Caco-2 (cell line): ENCODE measurements at regions not wholly inside any gene's neighbourhood (a gene's known extent, or its start where the extent isn't known, plus 50 kb on each side); places are given as distances from the start of the nearest gene placed in this dataset.

Experiments used
- BruUV-seq: library from RNA; stranded (reverse); fragments of 400-500 nt; replicated peaks from 2 replicates; lab custom pipeline; 2021; lab: Mats Ljungman, UMichigan
- CTCF ChIA-PET: fragments of 300-600 bp; sonication (Branson Sonifier 250); formaldehyde crosslinking; loops from one replicate; lab custom pipeline; 2022; ENCODE audit warnings: antibody characterized with exemption; lab: Charles Lee
- POLR2A ChIA-PET: fragments of 300-600 bp; sonication (Branson Sonifier 250); formaldehyde crosslinking; loops from one replicate; lab custom pipeline; 2022; ENCODE audit warnings: antibody characterized with exemption; lab: Charles Lee
- DNase-seq, 2 experiments: peaks; one replicate each; pipeline versions ENCODE4 v3.0.0 to v3.0.0-alpha.2; 2020 to 2022
- H3K27me3 ChIP-seq: replicated peaks from 2 replicates; pipeline ENCODE4 v1.6.0; 2011; ENCODE audit warnings: low read length; ENCODE audit not compliant: control insufficient read depth, insufficient read depth
- H3K36me3 ChIP-seq: 2 replicates; pipeline ENCODE4 v1.5.1; 2011; ENCODE audit warnings: low read length; ENCODE audit not compliant: control insufficient read depth, insufficient read depth
- H3K4me1 ChIP-seq: fragments of 250-450 bp; sonication (Bioruptor Pico); 2 replicates; pipeline ENCODE4 v1.5.1; 2020; ENCODE audit warnings: mild to moderate bottlenecking
- H3K4me3 ChIP-seq: 2 replicates; pipeline ENCODE4 v1.5.1; 2011; ENCODE audit warnings: low read depth, mild to moderate bottlenecking, control low read depth, low read length
- H3K9me3 ChIP-seq: fragments of 250-450 bp; sonication (Bioruptor Pico); 2 replicates; pipeline ENCODE4 v1.5.1; 2020; ENCODE audit warnings: mild to moderate bottlenecking, moderate library complexity
- H3K27ac Mint-ChIP-seq: one replicate; pipeline ENCODE4 v1.8.0; 2022; ENCODE audit warnings: mixed read lengths; ENCODE audit not compliant: unreplicated experiment
- H3K27me3 Mint-ChIP-seq: one replicate; pipeline ENCODE4 v1.8.0; 2022; ENCODE audit warnings: mixed read lengths; ENCODE audit not compliant: insufficient read depth, unreplicated experiment
- H3K36me3 Mint-ChIP-seq: one replicate; pipeline ENCODE4 v1.8.0; 2022; ENCODE audit warnings: mild to moderate bottlenecking, mixed read lengths; ENCODE audit not compliant: insufficient read depth, unreplicated experiment
- H3K4me1 Mint-ChIP-seq: one replicate; pipeline ENCODE4 v1.8.0; 2022; ENCODE audit warnings: low read depth, mixed read lengths; ENCODE audit not compliant: unreplicated experiment
- H3K4me3 Mint-ChIP-seq: one replicate; pipeline ENCODE4 v1.8.0; 2022; ENCODE audit warnings: mild to moderate bottlenecking, moderate library complexity, mixed read lengths; ENCODE audit not compliant: unreplicated experiment
- H3K9me3 Mint-ChIP-seq: one replicate; pipeline ENCODE4 v1.8.0; 2022; ENCODE audit warnings: mixed read lengths; ENCODE audit not compliant: unreplicated experiment
- intact Hi-C: fragments of 100-400 bp; cut with micrococcal nuclease; formaldehyde crosslinking; loops from one replicate; pipeline ENCODE4 v1.10.0; 2022; ENCODE audit not compliant: unreplicated experiment
- TF ChIP-seq, protein P1 (sequence below), 2 experiments: fragments of 200-600 bp in 1 of 2; IDR thresholded peaks; 1 replicate in 1 of 2; 2 replicates in 1 of 2; pipeline versions ENCODE4 v1.5.1 to v1.8.0; 2011 to 2022; ENCODE audit warnings: antibody characterized with exemption in 1 of 2, control low read depth in 1 of 2, inconsistent platforms in 1 of 2, low read depth in 1 of 2, low read length in 1 of 2, mild to moderate bottlenecking in 1 of 2, moderate library complexity in 1 of 2; ENCODE audit not compliant: insufficient read depth in 1 of 2, severe bottlenecking in 1 of 2, unreplicated experiment in 1 of 2

DNA sequence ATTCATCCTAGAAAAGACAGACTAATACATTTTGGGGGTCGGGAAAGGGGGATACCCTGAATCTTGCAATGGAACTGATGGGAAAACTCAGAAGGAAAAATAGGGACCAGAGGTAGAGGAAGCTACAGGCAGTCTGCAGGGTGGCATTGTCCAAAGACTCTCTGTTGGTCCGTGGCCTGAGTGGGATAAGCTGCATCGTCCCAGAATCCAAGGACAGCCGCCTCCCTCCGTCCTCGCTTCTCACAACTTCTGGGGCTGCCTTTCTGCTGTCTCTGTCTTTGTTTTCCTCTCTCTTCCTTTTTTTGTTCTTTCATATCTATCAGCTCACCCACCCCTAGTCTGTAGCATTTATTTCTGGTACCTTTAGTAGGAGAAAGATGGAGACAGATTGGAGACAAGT lies 1052.6 kb upstream of the RBFOX1 start:
- no peaks in the 10 kb centered on the region for H3K27me3 ChIP-seq
- intact Hi-C loops, result no loop called here

DNA sequence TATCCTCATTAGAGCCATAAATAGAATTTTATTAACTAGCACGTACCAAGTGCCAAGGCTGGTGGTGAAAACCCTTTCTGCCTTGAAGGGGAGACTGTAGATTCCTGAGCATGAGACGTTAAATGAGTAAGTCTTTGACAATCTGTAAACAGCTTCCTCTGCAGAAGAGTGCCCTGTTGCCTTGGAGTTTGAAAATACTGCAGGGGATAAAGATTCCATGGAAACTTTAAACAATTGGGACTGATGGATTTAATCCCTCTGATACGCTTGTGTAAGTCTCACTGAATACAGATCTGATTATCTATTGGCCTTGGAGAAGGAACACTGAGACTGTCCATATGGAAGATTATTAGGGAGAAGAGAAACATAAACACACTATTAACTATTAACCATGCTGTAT lies 1053.4 kb upstream of the RBFOX1 start:
- TF ChIP-seq, protein P1, sequence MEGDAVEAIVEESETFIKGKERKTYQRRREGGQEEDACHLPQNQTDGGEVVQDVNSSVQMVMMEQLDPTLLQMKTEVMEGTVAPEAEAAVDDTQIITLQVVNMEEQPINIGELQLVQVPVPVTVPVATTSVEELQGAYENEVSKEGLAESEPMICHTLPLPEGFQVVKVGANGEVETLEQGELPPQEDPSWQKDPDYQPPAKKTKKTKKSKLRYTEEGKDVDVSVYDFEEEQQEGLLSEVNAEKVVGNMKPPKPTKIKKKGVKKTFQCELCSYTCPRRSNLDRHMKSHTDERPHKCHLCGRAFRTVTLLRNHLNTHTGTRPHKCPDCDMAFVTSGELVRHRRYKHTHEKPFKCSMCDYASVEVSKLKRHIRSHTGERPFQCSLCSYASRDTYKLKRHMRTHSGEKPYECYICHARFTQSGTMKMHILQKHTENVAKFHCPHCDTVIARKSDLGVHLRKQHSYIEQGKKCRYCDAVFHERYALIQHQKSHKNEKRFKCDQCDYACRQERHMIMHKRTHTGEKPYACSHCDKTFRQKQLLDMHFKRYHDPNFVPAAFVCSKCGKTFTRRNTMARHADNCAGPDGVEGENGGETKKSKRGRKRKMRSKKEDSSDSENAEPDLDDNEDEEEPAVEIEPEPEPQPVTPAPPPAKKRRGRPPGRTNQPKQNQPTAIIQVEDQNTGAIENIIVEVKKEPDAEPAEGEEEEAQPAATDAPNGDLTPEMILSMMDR (IDR thresholded peaks at IDR 0.05; ENCODE audit: insufficient read depth in 1 of 2, low read depth in 1 of 2, low read length in 1 of 2, severe bottlenecking in 1 of 2, unreplicated experiment in 1 of 2), result no peak
- no peaks in the 10 kb centered on the region for H3K36me3 ChIP-seq
- no peak overlapping the region for H3K4me3 ChIP-seq
- no TSS peak for BruUV-seq
- H3K9me3 Mint-ChIP-seq, result no peaks in the 10 kb centered on the region
- no peak for DNase-seq
- intact Hi-C loops, result no loop called here
- H3K4me1 ChIP-seq, result no peaks in the 10 kb centered on the region
- H3K36me3 Mint-ChIP-seq, result no peaks in the 10 kb centered on the region
- POLR2A ChIA-PET, result no interaction called here
- no peaks in the 10 kb centered on the region for H3K27me3 ChIP-seq
- no peak overlapping the region for H3K4me3 Mint-ChIP-seq
- CTCF ChIA-PET, result no interaction called here
- H3K4me1 Mint-ChIP-seq, result no peaks in the 10 kb centered on the region
- no peaks in the 10 kb centered on the region for H3K9me3 ChIP-seq
- peaks cover 17% of the 10 kb centered on the region for H3K27me3 Mint-ChIP-seq
- no peak overlapping the region for H3K27ac Mint-ChIP-seq

More for the DNA sequence above, 1052.6 kb upstream of the RBFOX1 start:
- Mint-ChIP-seq H3K27ac (no peak overlapping the region), H3K4me1 (no peaks in the 10 kb centered on the region), H3K4me3 (no peak overlapping the region), H3K9me3 (no peaks in the 10 kb centered on the region), H3K36me3 (no peaks in the 10 kb centered on the region), H3K27me3 (peaks cover 20% of the 10 kb centered on the region)
- Histone ChIP-seq H3K4me3 (no peak overlapping the region), H3K9me3 (no peaks in the 10 kb centered on the region), H3K36me3 (no peaks in the 10 kb centered on the region), H3K4me1 (no peaks in the 10 kb centered on the region)
- no TSS peak for BruUV-seq
- ChIA-PET POLR2A (no interaction called here), CTCF (no interaction called here)
- TF ChIP-seq, protein P1 (IDR thresholded peaks at IDR 0.05; ENCODE audit: insufficient read depth in 1 of 2, low read depth in 1 of 2, low read length in 1 of 2, severe bottlenecking in 1 of 2, unreplicated experiment in 1 of 2), result no peak
- no peak for DNase-seq

DNA sequence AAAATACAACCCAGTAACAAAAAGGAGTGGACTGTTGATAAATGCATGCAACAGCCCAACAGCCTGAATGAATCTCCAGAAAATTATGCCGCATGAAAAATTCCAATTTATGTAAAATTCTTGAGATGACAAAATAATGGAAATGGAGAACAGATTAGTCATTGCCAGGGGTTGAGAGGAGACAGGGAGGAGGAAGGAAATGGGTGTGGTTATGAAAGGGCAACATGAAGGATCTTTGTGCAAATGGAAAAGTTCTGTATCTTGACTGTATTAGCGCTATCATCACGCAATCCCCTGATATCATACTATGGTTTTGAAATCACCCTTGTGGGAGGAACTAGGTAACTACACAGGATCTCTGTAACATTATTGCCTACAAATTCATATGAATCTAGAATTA lies 1058.3 kb upstream of the RBFOX1 start:
- Histone ChIP-seq H3K9me3 (no peaks in the 10 kb centered on the region), H3K36me3 (no peaks in the 10 kb centered on the region), H3K4me1 (no peaks in the 10 kb centered on the region), H3K27me3 (no peaks in the 10 kb centered on the region), H3K4me3 (no peak overlapping the region)
- peaks cover 6% of the 10 kb centered on the region for H3K36me3 Mint-ChIP-seq
- no peaks in the 10 kb centered on the region for H3K9me3 Mint-ChIP-seq
- H3K4me1 Mint-ChIP-seq, result no peaks in the 10 kb centered on the region
- no peak overlapping the region for H3K4me3 Mint-ChIP-seq
- no peak overlapping the region for H3K27ac Mint-ChIP-seq
- H3K27me3 Mint-ChIP-seq, result peaks cover 10% of the 10 kb centered on the region
- TF ChIP-seq, protein P1 (IDR thresholded peaks at IDR 0.05; ENCODE audit: insufficient read depth in 1 of 2, low read depth in 1 of 2, low read length in 1 of 2, severe bottlenecking in 1 of 2, unreplicated experiment in 1 of 2), result no peak
- intact Hi-C loops, result no loop called here
- BruUV-seq, result no TSS peak
- CTCF ChIA-PET, result no interaction called here
- POLR2A ChIA-PET, result no interaction called here
- DNase-seq, result no peak
